HCT116 (cell line): ENCODE measurements at regions not wholly inside any gene's neighbourhood (a gene's known extent, or its start where the extent isn't known, plus 50 kb on each side); places are given as distances from the start of the nearest gene placed in this dataset.

Source experiments
- ATAC-seq: fragments of 200-7000 bp; cut with Tn5 transposase; 2 replicates; pipeline ENCODE4 v1.9.1; 2020; ENCODE audit warnings: mild to moderate bottlenecking, moderate library complexity
- BruUV-seq: library from RNA; stranded (reverse); fragments of 400-500 nt; replicated peaks from 2 replicates; lab custom pipeline; 2021; lab: Mats Ljungman, UMichigan
- CTCF ChIA-PET: fragments of 300-600 bp; sonication (Branson Sonifier 250); formaldehyde crosslinking; loops from one replicate; lab custom pipeline; 2021; ENCODE audit warnings: antibody characterized with exemption; lab: Charles Lee
- POLR2A ChIA-PET: fragments of 300-600, 350-600 bp; sonication (Branson Sonifier 250); formaldehyde crosslinking; loops from one replicate; lab custom pipeline; 2021; ENCODE audit warnings: antibody characterized with exemption; lab: Charles Lee
- RAD21 ChIA-PET, 2 experiments: fragments of 300-600 bp; sonication (Branson Sonifier 250); formaldehyde crosslinking; loops; one replicate each; lab custom pipeline; 2023; ENCODE audit warnings: low total read pairs in 2 of 2; ENCODE audit not compliant: uncharacterized antibody in 2 of 2, unreplicated experiment in 2 of 2, low non-redundant PET in 1 of 2; lab: Charles Lee
- DNase-seq: peaks from one replicate; pipeline ENCODE4 v3.0.0-alpha.2; 2010; ENCODE audit warnings: low read depth, low spot score
- H2AFZ ChIP-seq: fragments of 200-600 bp; shearing (Covaris generic), sonication (generic); 2 replicates; pipeline ENCODE4 v1.6.1; 2017; ENCODE audit warnings: low read depth, mixed run types, mixed read lengths, antibody characterized with exemption, low read length; ENCODE audit not compliant: poor library complexity, severe bottlenecking
- H3K27ac ChIP-seq: 2 replicates; pipeline ENCODE4 v1.5.1; 2012; ENCODE audit warnings: low read depth, low read length
- H3K27me3 ChIP-seq: fragments of 200-600 bp; sonication (generic); 2 replicates; pipeline ENCODE4 v1.6.1; 2016; ENCODE audit warnings: mixed run types, low read length, mixed read lengths; ENCODE audit not compliant: insufficient read depth
- H3K36me3 ChIP-seq, 2 experiments: fragments of 200-500 bp in 1 of 2; fragments of 200-600 bp in 1 of 2; sonication (Bioruptor generic) in 1 of 2; sonication (generic) in 1 of 2; 2 replicates each; pipeline versions ENCODE4 v1.5.1 to v1.6.1; 2014 to 2016; ENCODE audit warnings: low read length in 2 of 2, inconsistent platforms in 1 of 2, mixed read lengths in 1 of 2, mixed run types in 1 of 2; ENCODE audit not compliant: insufficient read depth in 2 of 2, control insufficient read depth in 1 of 2
- H3K4me1 ChIP-seq, 2 experiments: fragments of 200-600 bp in 1 of 2; sonication (generic) in 1 of 2; 2 replicates each; pipeline versions ENCODE4 v1.5.1 to v1.6.1; 2012 to 2017; ENCODE audit warnings: low read length in 2 of 2, inconsistent platforms in 1 of 2, mild to moderate bottlenecking in 1 of 2, mixed read lengths in 1 of 2, mixed run types in 1 of 2, moderate library complexity in 1 of 2; ENCODE audit not compliant: insufficient read depth in 2 of 2, control insufficient read depth in 1 of 2
- H3K4me2 ChIP-seq: fragments of 200-600 bp; sonication (generic); 2 replicates; pipeline ENCODE4 v1.6.1; 2017; ENCODE audit warnings: mixed run types, low read length, mixed read lengths
- H3K4me3 ChIP-seq, 2 experiments: fragments of 200-600 bp in 1 of 2; sonication (generic) in 1 of 2; replicated peaks in 1 of 2; 2 replicates each; pipeline ENCODE4 v1.5.1; 2011 to 2016; ENCODE audit warnings: low read length in 2 of 2, control low read depth in 1 of 2, low read depth in 1 of 2, mild to moderate bottlenecking in 1 of 2, mixed read lengths in 1 of 2, mixed run types in 1 of 2
- H3K79me2 ChIP-seq: fragments of 200-600 bp; sonication (generic); 2 replicates; pipeline ENCODE4 v1.6.1; 2017; ENCODE audit warnings: mild to moderate bottlenecking, mixed run types, low read length, moderate library complexity, mixed read lengths; ENCODE audit not compliant: insufficient read depth
- H3K9ac ChIP-seq: fragments of 200-600 bp; sonication (generic); 2 replicates; pipeline ENCODE4 v1.6.1; 2016; ENCODE audit warnings: low read length, mixed read lengths
- H3K9me2 ChIP-seq: fragments of 200-600 bp; sonication (generic), shearing (Covaris generic); 2 replicates; pipeline ENCODE4 v1.6.1; 2017; ENCODE audit warnings: mixed run types, mild to moderate bottlenecking, moderate library complexity; ENCODE audit not compliant: insufficient read depth
- H3K9me3 ChIP-seq, 2 experiments: fragments of 200-500 bp in 1 of 2; fragments of 200-600 bp in 1 of 2; sonication (Bioruptor generic) in 1 of 2; sonication (generic) in 1 of 2; 2 replicates each; pipeline ENCODE4 v1.6.1; 2014 to 2017; ENCODE audit warnings: low read length in 2 of 2, mixed read lengths in 2 of 2, inconsistent platforms in 1 of 2, low read depth in 1 of 2, mild to moderate bottlenecking in 1 of 2, mixed run types in 1 of 2, moderate library complexity in 1 of 2; ENCODE audit not compliant: control insufficient read depth in 1 of 2, insufficient read depth in 1 of 2
- H4K20me1 ChIP-seq: fragments of 200-600 bp; sonication (generic), shearing (Covaris generic); 2 replicates; pipeline ENCODE4 v1.6.1; 2017; ENCODE audit warnings: mixed run types, mild to moderate bottlenecking, moderate library complexity; ENCODE audit not compliant: insufficient read depth
- CBX3 ChIP-seq: IDR thresholded peaks from 2 replicates; pipeline ENCODE4 v1.6.1; 2012; ENCODE audit warnings: low read depth
- CEBPB ChIP-seq: IDR thresholded peaks from 2 replicates; pipeline ENCODE4 v1.6.1; 2012; ENCODE audit warnings: low read depth
- ELF1 ChIP-seq: IDR thresholded peaks from 2 replicates; pipeline ENCODE4 v1.6.1; 2012; ENCODE audit warnings: low read depth, borderline replicate concordance
- EZH2phosphoT487 ChIP-seq: fragments of 200-600 bp; IDR thresholded peaks from 2 replicates; pipeline ENCODE4 v1.6.1; 2018; ENCODE audit warnings: antibody characterized with exemption, borderline replicate concordance
- JUND ChIP-seq: IDR thresholded peaks from 2 replicates; pipeline ENCODE4 v1.6.1; 2012
- POLR2A ChIP-seq: IDR thresholded peaks from 2 replicates; pipeline ENCODE4 v1.7.0; 2011; ENCODE audit warnings: borderline replicate concordance; ENCODE audit not compliant: insufficient read depth, insufficient read length; ENCODE audit errors: extremely low read depth
- REST ChIP-seq: IDR thresholded peaks from 2 replicates; pipeline ENCODE4 v1.6.1; 2012; ENCODE audit warnings: low read depth
- SIN3A ChIP-seq: IDR thresholded peaks from 2 replicates; pipeline ENCODE4 v1.6.1; 2012; ENCODE audit warnings: low read depth
- SP1 ChIP-seq: IDR thresholded peaks from 2 replicates; pipeline ENCODE4 v1.6.1; 2012; ENCODE audit warnings: low read depth
- SRF ChIP-seq: IDR thresholded peaks from 2 replicates; pipeline ENCODE4 v1.6.1; 2012; ENCODE audit warnings: low read depth
- TCF7L2 ChIP-seq: IDR thresholded peaks from 2 replicates; pipeline ENCODE4 v1.7.0; 2011; ENCODE audit warnings: borderline replicate concordance, inconsistent platforms; ENCODE audit not compliant: insufficient read depth, insufficient read length; ENCODE audit errors: extremely low read depth
- ZFX ChIP-seq: fragments of 450-650 bp; IDR thresholded peaks from 2 replicates; pipeline ENCODE4 v1.6.1; 2017
- ZNF274 ChIP-seq: fragments of 200-500 bp; sonication (Bioruptor generic); IDR thresholded peaks from 2 replicates; pipeline ENCODE4 v1.6.1; 2014; ENCODE audit warnings: mild to moderate bottlenecking, low read depth, low read length, inconsistent platforms
- intact Hi-C: fragments of 100-400 bp; cut with micrococcal nuclease; formaldehyde crosslinking; loops from 2 replicates; pipeline ENCODE4 v1.10.0; 2022
- TF ChIP-seq, protein P1 (sequence below): IDR thresholded peaks from 2 replicates; pipeline ENCODE4 v1.6.1; 2011; ENCODE audit warnings: mild to moderate bottlenecking, low read length, moderate library complexity; ENCODE audit not compliant: insufficient replicate concordance; ENCODE audit errors: extremely low read depth

DNA sequence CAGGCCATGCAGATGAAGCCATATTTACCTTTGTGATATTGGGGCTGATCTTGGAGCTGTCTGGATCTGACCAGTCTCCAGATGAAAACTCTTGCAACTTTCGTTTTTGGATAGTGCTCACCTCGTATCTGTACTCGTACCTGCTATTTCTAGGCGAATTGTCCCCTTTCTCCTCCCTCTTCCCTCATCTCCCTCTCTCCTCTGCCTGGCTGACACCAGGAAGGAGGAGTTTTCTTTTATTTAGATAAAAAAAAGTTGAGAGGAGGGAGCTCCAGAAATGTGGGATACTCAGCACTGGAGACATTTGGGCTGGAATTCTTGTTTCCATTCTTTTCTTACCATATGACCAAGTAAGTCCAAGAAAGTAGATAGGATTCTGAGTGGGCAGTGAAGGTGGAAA, 54.6 kb upstream of the ABL1 start (continued):
- TF ChIP-seq CEBPB (no peak), EZH2phosphoT487 (no peak)
- TF ChIP-seq, protein P1, sequence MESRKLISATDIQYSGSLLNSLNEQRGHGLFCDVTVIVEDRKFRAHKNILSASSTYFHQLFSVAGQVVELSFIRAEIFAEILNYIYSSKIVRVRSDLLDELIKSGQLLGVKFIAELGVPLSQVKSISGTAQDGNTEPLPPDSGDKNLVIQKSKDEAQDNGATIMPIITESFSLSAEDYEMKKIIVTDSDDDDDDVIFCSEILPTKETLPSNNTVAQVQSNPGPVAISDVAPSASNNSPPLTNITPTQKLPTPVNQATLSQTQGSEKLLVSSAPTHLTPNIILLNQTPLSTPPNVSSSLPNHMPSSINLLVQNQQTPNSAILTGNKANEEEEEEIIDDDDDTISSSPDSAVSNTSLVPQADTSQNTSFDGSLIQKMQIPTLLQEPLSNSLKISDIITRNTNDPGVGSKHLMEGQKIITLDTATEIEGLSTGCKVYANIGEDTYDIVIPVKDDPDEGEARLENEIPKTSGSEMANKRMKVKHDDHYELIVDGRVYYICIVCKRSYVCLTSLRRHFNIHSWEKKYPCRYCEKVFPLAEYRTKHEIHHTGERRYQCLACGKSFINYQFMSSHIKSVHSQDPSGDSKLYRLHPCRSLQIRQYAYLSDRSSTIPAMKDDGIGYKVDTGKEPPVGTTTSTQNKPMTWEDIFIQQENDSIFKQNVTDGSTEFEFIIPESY, result no peak

DNA sequence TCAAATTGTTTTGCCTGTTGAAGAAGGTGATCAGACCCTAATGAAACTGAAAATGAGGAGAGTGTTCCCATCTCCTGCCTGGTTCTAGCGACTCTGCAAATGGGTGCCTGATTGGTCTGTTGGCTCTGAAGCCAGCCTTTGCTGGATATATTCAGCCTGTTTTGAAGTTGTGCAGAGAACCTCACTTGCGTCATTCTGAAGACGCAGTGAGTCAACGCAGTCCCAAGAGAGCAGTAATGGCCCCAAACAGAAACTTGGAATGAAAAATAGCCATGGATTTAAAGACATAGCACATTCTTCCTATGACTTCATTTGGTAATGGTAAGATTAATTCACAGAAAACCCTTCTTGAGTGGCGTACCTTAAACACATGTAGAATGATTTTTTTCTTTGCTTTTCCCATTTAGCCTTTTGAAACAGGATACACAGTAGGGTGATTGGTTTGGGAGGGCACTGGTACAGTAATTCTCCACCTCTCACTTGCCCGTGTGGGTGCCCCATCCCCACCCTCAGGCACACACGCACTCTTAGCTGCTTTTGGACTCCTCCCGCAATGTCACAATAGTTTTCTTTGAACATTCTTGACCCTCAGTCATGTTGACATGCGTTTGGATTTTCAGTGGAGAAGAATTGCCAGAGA, 54.1 kb upstream of the ABL1 start:
- Histone ChIP-seq H4K20me1 (no peaks in the 10 kb centered on the region), H3K9me2 (no peaks in the 10 kb centered on the region), H3K27ac (no peak overlapping the region), H3K27me3 (no peaks in the 10 kb centered on the region), H3K4me1 (no peaks in the 10 kb centered on the region; a peak in 1 of 4 replicates), H3K4me2 (no peak overlapping the region), H3K9ac (no peak overlapping the region), H2AFZ (no peak overlapping the region), H3K36me3 (no peaks in the 10 kb centered on the region; a peak in 1 of 4 replicates), H3K9me3 (peaks cover 0 to 2% of the 10 kb centered on the region in 2 experiments; a peak in 1 of 4 replicates), H3K4me3 (no peak overlapping the region), H3K79me2 (peaks cover 18% of the 10 kb centered on the region; the same call in 1 of the 2 replicates)
- ATAC-seq (no peak), DNase-seq (no peak)
- ChIA-PET RAD21 (no interaction called here), CTCF (no interaction called here), POLR2A (no interaction called here)
- TF ChIP-seq ELF1 (no peak), CEBPB (no peak), TCF7L2 (no peak), ZNF274 (no peak), POLR2A (no peak), SRF (no peak), SIN3A (no peak), REST (no peak), CBX3 (no peak), ZFX (no peak), JUND (no peak), SP1 (no peak)
- BruUV-seq, result no TSS peak
- intact Hi-C loops, result loop anchor here (10.0 kb wide), 1 partner anchor 224 kb away; the partner anchor contains the start of gene LAMC3
